H9 (cell line): ENCODE measurements at regions not wholly inside any gene's neighbourhood (a gene's known extent, or its start where the extent isn't known, plus 50 kb on each side); places are given as distances from the start of the nearest gene placed in this dataset.

Experiments used
- DNase-seq: peaks from one replicate; pipeline ENCODE4 v3.0.0-alpha.2; 2017
- H2AFZ ChIP-seq: one replicate; pipeline ENCODE4 v1.6.1; 2013; ENCODE audit warnings: mild to moderate bottlenecking, low read length, control low read depth, moderate library complexity
- H2AK5ac ChIP-seq: 2 replicates; pipeline ENCODE4 v1.6.1; 2013; ENCODE audit warnings: low read length, control low read depth, mixed read lengths; ENCODE audit not compliant: insufficient read length
- H2BK120ac ChIP-seq: one replicate; pipeline ENCODE4 v1.6.1; 2013; ENCODE audit warnings: low read depth, mild to moderate bottlenecking, low read length, control low read depth, inconsistent platforms; ENCODE audit not compliant: poor library complexity, severe bottlenecking
- H2BK12ac ChIP-seq: 2 replicates; pipeline ENCODE4 v1.6.1; 2013; ENCODE audit warnings: low read length, control low read depth, mixed read lengths, low read depth; ENCODE audit not compliant: insufficient read length
- H2BK15ac ChIP-seq: 2 replicates; pipeline ENCODE4 v1.6.1; 2013; ENCODE audit warnings: low read depth, low read length, control low read depth
- H2BK20ac ChIP-seq: one replicate; pipeline ENCODE4 v1.6.1; 2013; ENCODE audit warnings: low read depth, mild to moderate bottlenecking, low read length, control low read depth, inconsistent platforms; ENCODE audit not compliant: poor library complexity, severe bottlenecking
- H2BK5ac ChIP-seq: 2 replicates; pipeline ENCODE4 v1.6.1; 2013; ENCODE audit warnings: low read length, control low read depth, mixed read lengths; ENCODE audit not compliant: insufficient read length
- H3K14ac ChIP-seq: 2 replicates; pipeline ENCODE4 v1.6.1; 2013; ENCODE audit warnings: low read length, control low read depth; ENCODE audit not compliant: insufficient read depth
- H3K18ac ChIP-seq: 2 replicates; pipeline ENCODE4 v1.6.1; 2013; ENCODE audit warnings: low read depth, mild to moderate bottlenecking, mixed read lengths, low read length, control low read depth; ENCODE audit not compliant: insufficient read length
- H3K23ac ChIP-seq: 2 replicates; pipeline ENCODE4 v1.6.1; 2013; ENCODE audit warnings: low read length, control low read depth, mixed read lengths, low read depth; ENCODE audit not compliant: insufficient read length
- H3K23me2 ChIP-seq: 2 replicates; pipeline ENCODE4 v1.6.1; 2013; ENCODE audit warnings: low read depth, mild to moderate bottlenecking, mixed read lengths, low read length, control low read depth; ENCODE audit not compliant: insufficient read length, poor library complexity, severe bottlenecking
- H3K27ac ChIP-seq: 2 replicates; pipeline ENCODE4 v1.5.1; 2013; ENCODE audit warnings: low read length, control low read depth, mixed read lengths, low read depth; ENCODE audit not compliant: insufficient read length
- H3K27me3 ChIP-seq: 2 replicates; pipeline ENCODE4 v1.6.1; 2013; ENCODE audit warnings: low read length, control low read depth, inconsistent platforms; ENCODE audit not compliant: insufficient read depth
- H3K4ac ChIP-seq: 2 replicates; pipeline ENCODE4 v1.6.1; 2013; ENCODE audit warnings: low read depth, mild to moderate bottlenecking, control low read depth, inconsistent platforms, low read length, moderate library complexity
- H3K4me1 ChIP-seq: 2 replicates; pipeline ENCODE4 v1.6.1; 2013; ENCODE audit warnings: low read length, control low read depth, inconsistent platforms; ENCODE audit not compliant: insufficient read depth
- H3K4me2 ChIP-seq: 2 replicates; pipeline ENCODE4 v1.6.1; 2013; ENCODE audit warnings: low read length, control low read depth, mixed read lengths; ENCODE audit not compliant: insufficient read length, insufficient read depth
- H3K56ac ChIP-seq: 2 replicates; pipeline ENCODE4 v1.6.1; 2013; ENCODE audit warnings: low read depth, mild to moderate bottlenecking, mixed read lengths, low read length, control low read depth; ENCODE audit not compliant: insufficient read length
- H3K79me1 ChIP-seq: 2 replicates; pipeline ENCODE4 v1.6.1; 2013; ENCODE audit warnings: low read depth, mild to moderate bottlenecking, moderate library complexity, low read length, control low read depth, inconsistent platforms; ENCODE audit not compliant: insufficient read depth, poor library complexity, severe bottlenecking
- H3K79me2 ChIP-seq: 2 replicates; pipeline ENCODE4 v1.6.1; 2013; ENCODE audit warnings: low read length, control low read depth, inconsistent platforms; ENCODE audit not compliant: insufficient read depth
- H3K9ac ChIP-seq: 2 replicates; pipeline ENCODE4 v1.6.1; 2013; ENCODE audit warnings: low read length, control low read depth, mixed read lengths; ENCODE audit not compliant: insufficient read length; ENCODE audit errors: extremely low read depth
- H3K9me3 ChIP-seq: one replicate; pipeline ENCODE4 v1.6.1; 2013; ENCODE audit warnings: low read depth, low read length, inconsistent platforms; ENCODE audit not compliant: control insufficient read depth
- H3T11ph ChIP-seq: one replicate; pipeline ENCODE4 v1.6.1; 2013; ENCODE audit warnings: mild to moderate bottlenecking, low read length, control low read depth, inconsistent platforms
- H4K20me1 ChIP-seq: one replicate; pipeline ENCODE4 v1.6.1; 2013; ENCODE audit not compliant: control insufficient read depth, insufficient read length, insufficient read depth
- H4K5ac ChIP-seq: 2 replicates; pipeline ENCODE4 v1.6.1; 2013; ENCODE audit warnings: low read depth, mild to moderate bottlenecking, mixed read lengths, low read length, control low read depth; ENCODE audit not compliant: insufficient read length
- H4K8ac ChIP-seq: replicated peaks from 2 replicates; pipeline ENCODE4 v1.6.1; 2013; ENCODE audit warnings: low read length, control low read depth, mixed read lengths, low read depth; ENCODE audit not compliant: insufficient read length
- H4K91ac ChIP-seq: 2 replicates; pipeline ENCODE4 v1.6.1; 2013; ENCODE audit warnings: low read depth, mild to moderate bottlenecking, moderate library complexity, mixed read lengths, low read length, control low read depth; ENCODE audit not compliant: insufficient read length
- H3K27ac Mint-ChIP-seq, 3 experiments: 2 replicates in 2 of 3; 3 replicates in 1 of 3; pipeline ENCODE4 v1.8.0; 2020 to 2021; ENCODE audit warnings: mixed read lengths in 3 of 3, mild to moderate bottlenecking in 1 of 3, moderate library complexity in 1 of 3
- H3K27me3 Mint-ChIP-seq: 2 replicates; pipeline ENCODE4 v1.8.0; 2021; ENCODE audit warnings: low read depth, mild to moderate bottlenecking, moderate library complexity, mixed read lengths
- H3K36me3 Mint-ChIP-seq, 3 experiments: 2 replicates in 2 of 3; 3 replicates in 1 of 3; pipeline ENCODE4 v1.8.0; 2020 to 2021; ENCODE audit warnings: low read depth in 3 of 3, mixed read lengths in 3 of 3; ENCODE audit not compliant: insufficient read depth in 1 of 3
- H3K4me1 Mint-ChIP-seq, 2 experiments: 2 replicates each; pipeline ENCODE4 v1.8.0; 2020; ENCODE audit warnings: mixed read lengths in 2 of 2
- H3K4me3 Mint-ChIP-seq, 2 experiments: 2 replicates in 1 of 2; 3 replicates in 1 of 2; pipeline ENCODE4 v1.8.0; 2020 to 2021; ENCODE audit warnings: mild to moderate bottlenecking in 2 of 2, mixed read lengths in 2 of 2, moderate library complexity in 1 of 2
- H3K9me3 Mint-ChIP-seq, 2 experiments: 2 replicates in 1 of 2; 3 replicates in 1 of 2; pipeline ENCODE4 v1.8.0; 2020; ENCODE audit warnings: mild to moderate bottlenecking in 2 of 2, mixed read lengths in 2 of 2, moderate library complexity in 1 of 2
- CTCF ChIP-seq: fragments of 200-600 bp; sonication (generic); conservative IDR thresholded peaks from 3 replicates; pipeline ENCODE4 v1.8.0; 2021; ENCODE audit warnings: antibody characterized with exemption, mild to moderate bottlenecking
- WGBS: extraction: QIAGEN DNeasy Blood & Tissue Kit; methylation state at CpG from one replicate; pipeline ENCODE4 v1.1.7; 2013; ENCODE audit warnings: missing lambda C conversion rate, low lambda C conversion rate, mixed read lengths; ENCODE audit not compliant: insufficient read length; ENCODE audit errors: extremely low coverage; 5-methylcytosine and 5-hydroxymethylcytosine counted together

- Histone ChIP-seq H4K8ac (no peak overlapping the region), H3K18ac (no peak overlapping the region), H2BK120ac (no peak overlapping the region), H3K4me2 (no peak overlapping the region), H3T11ph (no peak overlapping the region), H4K20me1 (no peaks in the 10 kb centered on the region), H3K4me1 (peaks cover 3% of the 10 kb centered on the region; the same call in 1 of the 2 replicates), H4K5ac (no peak overlapping the region), H3K4ac (no peak overlapping the region), H2BK12ac (no peak overlapping the region), H4K91ac (no peak overlapping the region), H3K9me3 (no peaks in the 10 kb centered on the region), H3K79me1 (no peaks in the 10 kb centered on the region), H3K9ac (no peak overlapping the region), H2AK5ac (no peak overlapping the region), H3K79me2 (no peaks in the 10 kb centered on the region), H2AFZ (no peak overlapping the region), H3K23me2 (no peaks in the 10 kb centered on the region), H3K14ac (no peak overlapping the region), H3K27me3 (no peaks in the 10 kb centered on the region), H2BK5ac (no peak overlapping the region), H3K27ac (no peak overlapping the region), H3K56ac (no peak overlapping the region), H2BK20ac (no peak overlapping the region), H2BK15ac (no peak overlapping the region; the same call in 1 of the 2 replicates), H3K23ac (no peak overlapping the region)
- Mint-ChIP-seq H3K4me3 (no peak overlapping the region), H3K36me3 (peaks cover 33 to 55% (median 38%) of the 10 kb centered on the region in 3 experiments), H3K27ac (peak overlapping the region in 1 of 3 experiments; percentile 35; a peak in 2 of 7 replicates), H3K4me1 (peaks cover 4 to 12% of the 10 kb centered on the region in 2 experiments), H3K9me3 (peaks cover 14 to 21% of the 10 kb centered on the region in 2 experiments), H3K27me3 (no peaks in the 10 kb centered on the region; the same call in 1 of the 2 replicates)
- no peak for DNase-seq
- WGBS = no CpG with 5 or more reads among the region's 6 CpGs
- TF ChIP-seq CTCF = no peak
Observed at GRCh38 chr9:2523591-2523990, 98.0 kb upstream of the VLDLR start.
